H9 (cell line): ENCODE measurements at regions not wholly inside any gene's neighbourhood (a gene's known extent, or its start where the extent isn't known, plus 50 kb on each side); places are given as distances from the start of the nearest gene placed in this dataset.

Source experiments
- DNase-seq: peaks from one replicate; pipeline ENCODE4 v3.0.0-alpha.2; 2017
- H2AFZ ChIP-seq: one replicate; pipeline ENCODE4 v1.6.1; 2013; ENCODE audit warnings: mild to moderate bottlenecking, low read length, control low read depth, moderate library complexity
- H2AK5ac ChIP-seq: 2 replicates; pipeline ENCODE4 v1.6.1; 2013; ENCODE audit warnings: low read length, control low read depth, mixed read lengths; ENCODE audit not compliant: insufficient read length
- H2BK120ac ChIP-seq: one replicate; pipeline ENCODE4 v1.6.1; 2013; ENCODE audit warnings: low read depth, mild to moderate bottlenecking, low read length, control low read depth, inconsistent platforms; ENCODE audit not compliant: poor library complexity, severe bottlenecking
- H2BK12ac ChIP-seq: 2 replicates; pipeline ENCODE4 v1.6.1; 2013; ENCODE audit warnings: low read length, control low read depth, mixed read lengths, low read depth; ENCODE audit not compliant: insufficient read length
- H2BK15ac ChIP-seq: 2 replicates; pipeline ENCODE4 v1.6.1; 2013; ENCODE audit warnings: low read depth, low read length, control low read depth
- H2BK20ac ChIP-seq: one replicate; pipeline ENCODE4 v1.6.1; 2013; ENCODE audit warnings: low read depth, mild to moderate bottlenecking, low read length, control low read depth, inconsistent platforms; ENCODE audit not compliant: poor library complexity, severe bottlenecking
- H2BK5ac ChIP-seq: 2 replicates; pipeline ENCODE4 v1.6.1; 2013; ENCODE audit warnings: low read length, control low read depth, mixed read lengths; ENCODE audit not compliant: insufficient read length
- H3K14ac ChIP-seq: 2 replicates; pipeline ENCODE4 v1.6.1; 2013; ENCODE audit warnings: low read length, control low read depth; ENCODE audit not compliant: insufficient read depth
- H3K18ac ChIP-seq: 2 replicates; pipeline ENCODE4 v1.6.1; 2013; ENCODE audit warnings: low read depth, mild to moderate bottlenecking, mixed read lengths, low read length, control low read depth; ENCODE audit not compliant: insufficient read length
- H3K23ac ChIP-seq: 2 replicates; pipeline ENCODE4 v1.6.1; 2013; ENCODE audit warnings: low read length, control low read depth, mixed read lengths, low read depth; ENCODE audit not compliant: insufficient read length
- H3K23me2 ChIP-seq: 2 replicates; pipeline ENCODE4 v1.6.1; 2013; ENCODE audit warnings: low read depth, mild to moderate bottlenecking, mixed read lengths, low read length, control low read depth; ENCODE audit not compliant: insufficient read length, poor library complexity, severe bottlenecking
- H3K27ac ChIP-seq: 2 replicates; pipeline ENCODE4 v1.5.1; 2013; ENCODE audit warnings: low read length, control low read depth, mixed read lengths, low read depth; ENCODE audit not compliant: insufficient read length
- H3K27me3 ChIP-seq: 2 replicates; pipeline ENCODE4 v1.6.1; 2013; ENCODE audit warnings: low read length, control low read depth, inconsistent platforms; ENCODE audit not compliant: insufficient read depth
- H3K4ac ChIP-seq: 2 replicates; pipeline ENCODE4 v1.6.1; 2013; ENCODE audit warnings: low read depth, mild to moderate bottlenecking, control low read depth, inconsistent platforms, low read length, moderate library complexity
- H3K4me1 ChIP-seq: 2 replicates; pipeline ENCODE4 v1.6.1; 2013; ENCODE audit warnings: low read length, control low read depth, inconsistent platforms; ENCODE audit not compliant: insufficient read depth
- H3K4me2 ChIP-seq: 2 replicates; pipeline ENCODE4 v1.6.1; 2013; ENCODE audit warnings: low read length, control low read depth, mixed read lengths; ENCODE audit not compliant: insufficient read length, insufficient read depth
- H3K56ac ChIP-seq: 2 replicates; pipeline ENCODE4 v1.6.1; 2013; ENCODE audit warnings: low read depth, mild to moderate bottlenecking, mixed read lengths, low read length, control low read depth; ENCODE audit not compliant: insufficient read length
- H3K79me1 ChIP-seq: 2 replicates; pipeline ENCODE4 v1.6.1; 2013; ENCODE audit warnings: low read depth, mild to moderate bottlenecking, moderate library complexity, low read length, control low read depth, inconsistent platforms; ENCODE audit not compliant: insufficient read depth, poor library complexity, severe bottlenecking
- H3K79me2 ChIP-seq: 2 replicates; pipeline ENCODE4 v1.6.1; 2013; ENCODE audit warnings: low read length, control low read depth, inconsistent platforms; ENCODE audit not compliant: insufficient read depth
- H3K9ac ChIP-seq: 2 replicates; pipeline ENCODE4 v1.6.1; 2013; ENCODE audit warnings: low read length, control low read depth, mixed read lengths; ENCODE audit not compliant: insufficient read length; ENCODE audit errors: extremely low read depth
- H3K9me3 ChIP-seq: one replicate; pipeline ENCODE4 v1.6.1; 2013; ENCODE audit warnings: low read depth, low read length, inconsistent platforms; ENCODE audit not compliant: control insufficient read depth
- H3T11ph ChIP-seq: one replicate; pipeline ENCODE4 v1.6.1; 2013; ENCODE audit warnings: mild to moderate bottlenecking, low read length, control low read depth, inconsistent platforms
- H4K20me1 ChIP-seq: one replicate; pipeline ENCODE4 v1.6.1; 2013; ENCODE audit not compliant: control insufficient read depth, insufficient read length, insufficient read depth
- H4K5ac ChIP-seq: 2 replicates; pipeline ENCODE4 v1.6.1; 2013; ENCODE audit warnings: low read depth, mild to moderate bottlenecking, mixed read lengths, low read length, control low read depth; ENCODE audit not compliant: insufficient read length
- H4K8ac ChIP-seq: replicated peaks from 2 replicates; pipeline ENCODE4 v1.6.1; 2013; ENCODE audit warnings: low read length, control low read depth, mixed read lengths, low read depth; ENCODE audit not compliant: insufficient read length
- H4K91ac ChIP-seq: 2 replicates; pipeline ENCODE4 v1.6.1; 2013; ENCODE audit warnings: low read depth, mild to moderate bottlenecking, moderate library complexity, mixed read lengths, low read length, control low read depth; ENCODE audit not compliant: insufficient read length
- H3K27ac Mint-ChIP-seq, 3 experiments: 2 replicates in 2 of 3; 3 replicates in 1 of 3; pipeline ENCODE4 v1.8.0; 2020 to 2021; ENCODE audit warnings: mixed read lengths in 3 of 3, mild to moderate bottlenecking in 1 of 3, moderate library complexity in 1 of 3
- H3K27me3 Mint-ChIP-seq: 2 replicates; pipeline ENCODE4 v1.8.0; 2021; ENCODE audit warnings: low read depth, mild to moderate bottlenecking, moderate library complexity, mixed read lengths
- H3K36me3 Mint-ChIP-seq, 3 experiments: 2 replicates in 2 of 3; 3 replicates in 1 of 3; pipeline ENCODE4 v1.8.0; 2020 to 2021; ENCODE audit warnings: low read depth in 3 of 3, mixed read lengths in 3 of 3; ENCODE audit not compliant: insufficient read depth in 1 of 3
- H3K4me1 Mint-ChIP-seq, 2 experiments: 2 replicates each; pipeline ENCODE4 v1.8.0; 2020; ENCODE audit warnings: mixed read lengths in 2 of 2
- H3K4me3 Mint-ChIP-seq, 2 experiments: 2 replicates in 1 of 2; 3 replicates in 1 of 2; pipeline ENCODE4 v1.8.0; 2020 to 2021; ENCODE audit warnings: mild to moderate bottlenecking in 2 of 2, mixed read lengths in 2 of 2, moderate library complexity in 1 of 2
- H3K9me3 Mint-ChIP-seq, 2 experiments: 2 replicates in 1 of 2; 3 replicates in 1 of 2; pipeline ENCODE4 v1.8.0; 2020; ENCODE audit warnings: mild to moderate bottlenecking in 2 of 2, mixed read lengths in 2 of 2, moderate library complexity in 1 of 2
- CTCF ChIP-seq: fragments of 200-600 bp; sonication (generic); conservative IDR thresholded peaks from 3 replicates; pipeline ENCODE4 v1.8.0; 2021; ENCODE audit warnings: antibody characterized with exemption, mild to moderate bottlenecking
- WGBS: extraction: QIAGEN DNeasy Blood & Tissue Kit; methylation state at CpG from one replicate; pipeline ENCODE4 v1.1.7; 2013; ENCODE audit warnings: missing lambda C conversion rate, low lambda C conversion rate, mixed read lengths; ENCODE audit not compliant: insufficient read length; ENCODE audit errors: extremely low coverage; 5-methylcytosine and 5-hydroxymethylcytosine counted together

- H3K18ac ChIP-seq = no peak overlapping the region
- H3K9me3 ChIP-seq = no peaks in the 10 kb centered on the region
- no peak overlapping the region for H2BK20ac ChIP-seq
- no peaks in the 10 kb centered on the region for H3K9me3 Mint-ChIP-seq
- no peaks in the 10 kb centered on the region for H3K27me3 ChIP-seq
- H3K4me2 ChIP-seq = no peak overlapping the region
- no peak overlapping the region for H3K56ac ChIP-seq
- no peak overlapping the region for H3K27ac ChIP-seq
- TF ChIP-seq CTCF = no peak
- no peaks in the 10 kb centered on the region for H3K36me3 Mint-ChIP-seq
- no peak overlapping the region for H4K8ac ChIP-seq
- H2BK12ac ChIP-seq = no peak overlapping the region
- no peaks in the 10 kb centered on the region for H3K23me2 ChIP-seq
- H3K79me1 ChIP-seq = no peaks in the 10 kb centered on the region
- no CpG with 5 or more reads among the region's 3 CpGs for WGBS
- no peaks in the 10 kb centered on the region for H4K20me1 ChIP-seq
- no peak overlapping the region for H3K23ac ChIP-seq
- H2BK5ac ChIP-seq = no peak overlapping the region
- H3K4me1 ChIP-seq = peaks cover 2% of the 10 kb centered on the region; the same call in 1 of the 2 replicates
- no peak overlapping the region for H2BK15ac ChIP-seq
- H3K4me3 Mint-ChIP-seq = no peak overlapping the region
- H3K4me1 Mint-ChIP-seq = peaks cover 18 to 19% of the 10 kb centered on the region in 2 experiments
- H4K5ac ChIP-seq = no peak overlapping the region
- no peak overlapping the region for H3K4ac ChIP-seq
- H4K91ac ChIP-seq = no peak overlapping the region
- H2BK120ac ChIP-seq = no peak overlapping the region
- H3K27me3 Mint-ChIP-seq = no peaks in the 10 kb centered on the region
- no peak overlapping the region for H3T11ph ChIP-seq
- DNase-seq = no peak
- H2AK5ac ChIP-seq = no peak overlapping the region
- H2AFZ ChIP-seq = no peak overlapping the region
- H3K79me2 ChIP-seq = no peaks in the 10 kb centered on the region
- H3K9ac ChIP-seq = no peak overlapping the region
- H3K14ac ChIP-seq = no peak overlapping the region
- H3K27ac Mint-ChIP-seq = no peak overlapping the region
Observed at GRCh38 chr6:112931832-112932231, 584.7 kb downstream of the RFPL4B start.
